Esophagus squamous epithelium (tissue), 4 donors: ENCODE measurements at regions not wholly inside any gene's neighbourhood (a gene's known extent, or its start where the extent isn't known, plus 50 kb on each side); places are given as distances from the start of the nearest gene placed in this dataset.

Experiments used
- CTCF ChIP-seq, 6 experiments: fragments of 450-650 bp in 4 of 6; fragments of 200-600 bp in 2 of 6; sonication (generic) in 2 of 6; IDR thresholded peaks; one replicate each; pipeline ENCODE4 v1.5.1; 2016 to 2019; ENCODE audit warnings: antibody characterized with exemption in 6 of 6, mild to moderate bottlenecking in 4 of 6, moderate library complexity in 4 of 6
- POLR2A ChIP-seq, 4 donors: fragments of 450-650 bp; IDR thresholded peaks; one replicate each; pipeline ENCODE4 v1.6.1; 2017; ENCODE audit warnings: antibody characterized with exemption in 4 of 4, mild to moderate bottlenecking in 4 of 4, moderate library complexity in 3 of 4

- no peak for TF ChIP-seq POLR2A (IDR thresholded peaks at IDR 0.05)
- TF ChIP-seq CTCF (IDR thresholded peaks at IDR 0.05): no peak
Observed at GRCh38 chr13:77981281-77981881, 62.8 kb upstream of the EDNRB start.
